Panc1 (cell line): ENCODE measurements at regions not wholly inside any gene's neighbourhood (a gene's known extent, or its start where the extent isn't known, plus 50 kb on each side); places are given as distances from the start of the nearest gene placed in this dataset.

Experiments
- ATAC-seq: fragments of 200-7000 bp; cut with Tn5 transposase; 2 replicates; pipeline ENCODE4 v1.9.1; 2020; ENCODE audit warnings: mild to moderate bottlenecking, moderate library complexity
- BruUV-seq: library from RNA; stranded (reverse); fragments of 400-500 nt; replicated peaks from 2 replicates; lab custom pipeline; 2021; lab: Mats Ljungman, UMichigan
- CTCF ChIA-PET: fragments of 300-600 bp; sonication (Branson Sonifier 250); formaldehyde crosslinking; loops from one replicate; lab custom pipeline; 2022; ENCODE audit warnings: antibody characterized with exemption; lab: Charles Lee
- POLR2A ChIA-PET: fragments of 300-600 bp; sonication (Branson Sonifier 250); formaldehyde crosslinking; loops from one replicate; lab custom pipeline; 2022; ENCODE audit warnings: antibody characterized with exemption; lab: Charles Lee
- DNase-seq: peaks from one replicate; pipeline ENCODE4 v3.0.0-alpha.2; 2010; ENCODE audit warnings: low read depth, low spot score
- H3K27ac ChIP-seq: 2 replicates; pipeline ENCODE4 v1.5.1; 2011; ENCODE audit warnings: mild to moderate bottlenecking, low read length, inconsistent platforms
- H3K27me3 ChIP-seq: fragments of 200-500 bp; sonication (Bioruptor generic); 2 replicates; pipeline ENCODE4 v1.6.0; 2014; ENCODE audit warnings: low read length, inconsistent platforms; ENCODE audit not compliant: control insufficient read depth, insufficient read depth
- H3K36me3 ChIP-seq: fragments of 200-500 bp; sonication (Bioruptor generic); 2 replicates; pipeline ENCODE4 v1.5.1; 2014; ENCODE audit warnings: inconsistent platforms, mild to moderate bottlenecking, low read length, moderate library complexity; ENCODE audit not compliant: control insufficient read depth, insufficient read depth
- H3K4me1 ChIP-seq: 2 replicates; pipeline ENCODE4 v1.5.1; 2011; ENCODE audit warnings: inconsistent platforms, mild to moderate bottlenecking, low read length, moderate library complexity; ENCODE audit not compliant: control insufficient read depth, insufficient read depth
- H3K4me3 ChIP-seq, 2 experiments: 2 replicates each; pipeline ENCODE4 v1.5.1; 2011 to 2012; ENCODE audit warnings: low read depth in 2 of 2, low read length in 2 of 2, mild to moderate bottlenecking in 2 of 2, inconsistent platforms in 1 of 2, moderate library complexity in 1 of 2
- H3K9me3 ChIP-seq: fragments of 200-500 bp; sonication (Bioruptor generic); 2 replicates; pipeline ENCODE4 v1.5.1; 2014; ENCODE audit warnings: low read depth, mild to moderate bottlenecking, inconsistent platforms, low read length, moderate library complexity; ENCODE audit not compliant: control insufficient read depth, insufficient read depth
- POLR2AphosphoS5 ChIP-seq: IDR thresholded peaks from 2 replicates; pipeline ENCODE4 v1.6.1; 2012; ENCODE audit warnings: mild to moderate bottlenecking, low read depth, low read length, moderate library complexity
- SIN3A ChIP-seq: IDR thresholded peaks from 2 replicates; pipeline ENCODE4 v1.6.1; 2012; ENCODE audit warnings: low read depth, mild to moderate bottlenecking, low read length, moderate library complexity, borderline replicate concordance; ENCODE audit not compliant: insufficient read depth
- TCF7L2 ChIP-seq: IDR thresholded peaks from 2 replicates; pipeline ENCODE4 v1.6.1; 2011; ENCODE audit warnings: mild to moderate bottlenecking, low read depth, low read length, inconsistent platforms
- in situ Hi-C: cut with HindIII; loops from 2 replicates; pipeline ENCODE4 v1.10.0; 2016; ENCODE audit warnings: low sequenced_read_pairs, low pct_unique_long_range_greater_than_20kb
- intact Hi-C: fragments of 100-400 bp; cut with micrococcal nuclease; formaldehyde crosslinking; loops from one replicate; pipeline ENCODE4 v1.10.0; 2022; ENCODE audit not compliant: unreplicated experiment
- TF ChIP-seq, protein P1 (sequence below): fragments of 450-650 bp; IDR thresholded peaks from 2 replicates; pipeline ENCODE4 v1.5.1; 2017; ENCODE audit warnings: mild to moderate bottlenecking
- TF ChIP-seq, protein P2 (sequence below), 2 experiments: IDR thresholded peaks; 2 replicates each; pipeline ENCODE4 v1.6.1; 2011 to 2012; ENCODE audit warnings: low read depth in 2 of 2, control low read depth in 1 of 2, low read length in 1 of 2, mild to moderate bottlenecking in 1 of 2, moderate library complexity in 1 of 2; ENCODE audit not compliant: insufficient read depth in 1 of 2

DNA sequence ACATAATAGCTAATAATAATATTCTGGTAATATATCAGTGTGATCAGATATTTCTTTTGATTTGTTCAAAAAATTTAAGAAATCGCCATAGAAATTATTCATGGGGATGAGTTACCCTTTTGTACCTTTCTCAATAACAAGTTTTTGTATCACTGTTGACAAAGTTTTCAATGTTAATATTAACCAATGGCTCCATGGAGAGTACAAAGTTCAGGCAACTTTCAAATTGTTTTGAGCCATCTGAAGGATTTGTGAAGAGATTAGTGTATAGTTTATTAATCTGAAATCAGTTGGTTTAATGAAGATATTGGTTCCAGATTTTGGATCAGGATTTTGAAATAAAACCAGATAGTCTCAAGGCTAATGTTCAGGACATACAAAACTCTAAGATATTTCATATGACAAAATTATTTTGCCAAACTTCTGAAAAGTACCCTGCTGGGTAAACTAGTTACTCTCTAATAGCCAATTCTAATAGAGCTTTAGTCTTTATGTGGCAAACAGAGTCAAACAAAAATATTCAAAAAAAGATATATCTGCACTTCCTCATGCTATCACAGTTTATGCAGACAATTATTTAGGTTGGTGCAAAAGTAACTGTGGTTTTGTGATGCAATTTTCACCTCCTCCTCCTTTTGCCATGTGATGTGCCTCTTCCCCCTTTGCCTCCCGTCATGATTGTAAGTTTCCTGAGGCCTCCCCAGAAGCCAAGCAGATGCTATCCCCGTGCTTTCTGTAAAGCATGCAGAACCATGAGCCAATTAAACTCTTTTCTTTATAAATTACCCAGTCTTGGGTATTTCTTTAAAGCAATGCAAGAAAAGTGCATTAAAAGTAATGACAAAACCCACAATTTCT, 1105.0 kb downstream of the PLA2G4A start:
- H3K27ac ChIP-seq: no peak overlapping the region
- BruUV-seq: no TSS peak
- ChIA-PET POLR2A (interaction anchor here (0.7 kb wide), 1 partner anchor 861 kb away, joined by 3 read pairs; no protein-coding TSS in a partner anchor), CTCF (no interaction called here)
- no peak for ATAC-seq
- no peaks in the 10 kb centered on the region for H3K27me3 ChIP-seq
- no peak for TF ChIP-seq SIN3A
- H3K36me3 ChIP-seq: no peaks in the 10 kb centered on the region
- H3K9me3 ChIP-seq: no peaks in the 10 kb centered on the region
- in situ Hi-C loops (no loop called here), intact Hi-C loops (no loop called here)
- no peaks in the 10 kb centered on the region; the same call in 1 of the 2 replicates for H3K4me1 ChIP-seq
- DNase-seq: no peak
- H3K4me3 ChIP-seq: no peak overlapping the region

DNA sequence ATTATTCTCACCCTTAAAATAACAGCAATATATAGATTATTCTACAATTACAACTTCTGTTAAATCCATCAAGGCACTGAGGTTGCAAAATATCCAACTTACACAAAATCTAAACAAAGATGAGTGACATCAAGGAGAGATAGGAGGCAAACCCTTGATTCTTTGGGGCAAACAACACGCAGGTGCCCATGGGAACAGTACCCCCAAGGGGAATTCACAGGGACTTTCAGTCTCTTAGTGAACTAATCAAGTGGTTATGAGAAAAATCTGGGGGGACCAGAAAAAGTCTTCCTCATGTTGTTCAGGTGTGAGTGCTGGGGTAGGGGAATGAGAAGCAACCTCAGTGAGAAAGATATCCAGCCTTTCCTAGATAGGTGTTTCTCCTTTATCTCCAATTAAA, 1107.9 kb downstream of the PLA2G4A start:
- no TSS peak for BruUV-seq
- ATAC-seq (no peak), DNase-seq (no peak)
- Histone ChIP-seq H3K9me3 (no peaks in the 10 kb centered on the region), H3K4me3 (no peak overlapping the region), H3K27me3 (no peaks in the 10 kb centered on the region), H3K27ac (no peak overlapping the region), H3K4me1 (no peaks in the 10 kb centered on the region), H3K36me3 (no peaks in the 10 kb centered on the region)
- CTCF ChIA-PET: no interaction called here
- no peak for TF ChIP-seq POLR2AphosphoS5
- TF ChIP-seq, protein P1, sequence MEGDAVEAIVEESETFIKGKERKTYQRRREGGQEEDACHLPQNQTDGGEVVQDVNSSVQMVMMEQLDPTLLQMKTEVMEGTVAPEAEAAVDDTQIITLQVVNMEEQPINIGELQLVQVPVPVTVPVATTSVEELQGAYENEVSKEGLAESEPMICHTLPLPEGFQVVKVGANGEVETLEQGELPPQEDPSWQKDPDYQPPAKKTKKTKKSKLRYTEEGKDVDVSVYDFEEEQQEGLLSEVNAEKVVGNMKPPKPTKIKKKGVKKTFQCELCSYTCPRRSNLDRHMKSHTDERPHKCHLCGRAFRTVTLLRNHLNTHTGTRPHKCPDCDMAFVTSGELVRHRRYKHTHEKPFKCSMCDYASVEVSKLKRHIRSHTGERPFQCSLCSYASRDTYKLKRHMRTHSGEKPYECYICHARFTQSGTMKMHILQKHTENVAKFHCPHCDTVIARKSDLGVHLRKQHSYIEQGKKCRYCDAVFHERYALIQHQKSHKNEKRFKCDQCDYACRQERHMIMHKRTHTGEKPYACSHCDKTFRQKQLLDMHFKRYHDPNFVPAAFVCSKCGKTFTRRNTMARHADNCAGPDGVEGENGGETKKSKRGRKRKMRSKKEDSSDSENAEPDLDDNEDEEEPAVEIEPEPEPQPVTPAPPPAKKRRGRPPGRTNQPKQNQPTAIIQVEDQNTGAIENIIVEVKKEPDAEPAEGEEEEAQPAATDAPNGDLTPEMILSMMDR: no peak
- no peak for TF ChIP-seq TCF7L2
- TF ChIP-seq, protein P2, sequence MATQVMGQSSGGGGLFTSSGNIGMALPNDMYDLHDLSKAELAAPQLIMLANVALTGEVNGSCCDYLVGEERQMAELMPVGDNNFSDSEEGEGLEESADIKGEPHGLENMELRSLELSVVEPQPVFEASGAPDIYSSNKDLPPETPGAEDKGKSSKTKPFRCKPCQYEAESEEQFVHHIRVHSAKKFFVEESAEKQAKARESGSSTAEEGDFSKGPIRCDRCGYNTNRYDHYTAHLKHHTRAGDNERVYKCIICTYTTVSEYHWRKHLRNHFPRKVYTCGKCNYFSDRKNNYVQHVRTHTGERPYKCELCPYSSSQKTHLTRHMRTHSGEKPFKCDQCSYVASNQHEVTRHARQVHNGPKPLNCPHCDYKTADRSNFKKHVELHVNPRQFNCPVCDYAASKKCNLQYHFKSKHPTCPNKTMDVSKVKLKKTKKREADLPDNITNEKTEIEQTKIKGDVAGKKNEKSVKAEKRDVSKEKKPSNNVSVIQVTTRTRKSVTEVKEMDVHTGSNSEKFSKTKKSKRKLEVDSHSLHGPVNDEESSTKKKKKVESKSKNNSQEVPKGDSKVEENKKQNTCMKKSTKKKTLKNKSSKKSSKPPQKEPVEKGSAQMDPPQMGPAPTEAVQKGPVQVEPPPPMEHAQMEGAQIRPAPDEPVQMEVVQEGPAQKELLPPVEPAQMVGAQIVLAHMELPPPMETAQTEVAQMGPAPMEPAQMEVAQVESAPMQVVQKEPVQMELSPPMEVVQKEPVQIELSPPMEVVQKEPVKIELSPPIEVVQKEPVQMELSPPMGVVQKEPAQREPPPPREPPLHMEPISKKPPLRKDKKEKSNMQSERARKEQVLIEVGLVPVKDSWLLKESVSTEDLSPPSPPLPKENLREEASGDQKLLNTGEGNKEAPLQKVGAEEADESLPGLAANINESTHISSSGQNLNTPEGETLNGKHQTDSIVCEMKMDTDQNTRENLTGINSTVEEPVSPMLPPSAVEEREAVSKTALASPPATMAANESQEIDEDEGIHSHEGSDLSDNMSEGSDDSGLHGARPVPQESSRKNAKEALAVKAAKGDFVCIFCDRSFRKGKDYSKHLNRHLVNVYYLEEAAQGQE (IDR thresholded peaks at IDR 0.05; ENCODE audit: insufficient read depth in 1 of 2, low read depth in 2 of 2, low read length in 1 of 2): no peak
- TF ChIP-seq SIN3A: no peak
- POLR2A ChIA-PET: no interaction called here
- intact Hi-C loops: no loop called here
- in situ Hi-C loops: no loop called here

DNA sequence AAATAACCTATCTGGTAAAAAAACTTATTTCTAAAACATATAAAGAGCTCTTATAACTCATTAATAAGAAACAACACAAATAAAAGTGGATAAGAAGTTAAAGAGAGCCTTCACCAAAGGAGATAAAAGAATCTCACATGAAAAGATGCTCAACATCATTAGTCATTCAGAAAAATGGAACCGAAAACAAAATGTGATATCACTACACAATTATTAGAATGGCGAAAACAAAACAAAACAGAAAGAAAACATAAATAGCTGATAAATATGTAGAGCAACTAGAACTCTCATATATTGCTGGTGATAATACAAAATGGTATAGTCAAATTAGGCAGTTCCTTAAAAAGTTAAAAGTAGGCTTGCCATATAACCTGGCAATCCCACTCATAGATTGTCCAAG, 1109.3 kb downstream of the PLA2G4A start:
- Histone ChIP-seq H3K4me1 (no peaks in the 10 kb centered on the region), H3K9me3 (no peaks in the 10 kb centered on the region), H3K4me3 (no peak overlapping the region), H3K36me3 (no peaks in the 10 kb centered on the region), H3K27ac (no peak overlapping the region), H3K27me3 (no peaks in the 10 kb centered on the region)
- in situ Hi-C loops: no loop called here
- no peak for ATAC-seq
- TF ChIP-seq TCF7L2 (no peak), SIN3A (no peak), POLR2AphosphoS5 (no peak)
- TF ChIP-seq, protein P2 (IDR thresholded peaks at IDR 0.05; ENCODE audit: insufficient read depth in 1 of 2, low read depth in 2 of 2, low read length in 1 of 2): no peak
- TF ChIP-seq, protein P1: no peak
- no TSS peak for BruUV-seq
- intact Hi-C loops: no loop called here
- ChIA-PET CTCF (no interaction called here), POLR2A (no interaction called here)
- DNase-seq: no peak
